Retina (tissue), 1 donor: ENCODE measurements at regions not wholly inside any gene's neighbourhood (a gene's known extent, or its start where the extent isn't known, plus 50 kb on each side); places are given as distances from the start of the nearest gene placed in this dataset.
A peak's percentile ranks its signal among the peaks of the same experiment; 100 is the strongest.

ENCODE experiments used
- DNase-seq: peaks from one replicate; pipeline ENCODE4 v3.0.0-alpha.2; 2016

DNA sequence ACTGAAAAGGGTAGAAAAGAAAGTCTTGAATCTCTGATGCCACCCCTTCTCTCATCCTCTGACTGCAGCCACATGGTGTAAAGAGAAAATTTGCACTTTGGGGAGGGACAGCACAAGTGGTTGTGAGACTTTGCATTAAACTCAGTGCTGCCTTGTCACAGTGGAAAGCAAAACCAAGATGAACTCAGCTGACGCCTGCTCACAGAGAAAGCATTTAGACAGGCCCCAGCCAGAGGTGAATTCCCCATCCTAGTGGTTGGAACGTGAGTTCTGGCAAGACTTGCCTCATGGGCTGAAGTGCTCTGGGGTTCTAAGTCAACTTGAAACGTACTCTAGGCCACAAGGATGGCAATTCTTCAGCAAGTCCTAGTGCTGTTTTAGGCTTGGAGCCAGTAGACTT, 1101.4 kb downstream of the ADGRL3 start:
- DNase-seq = no peak

GRCh38 chr4:62293551-62293950, 1093.4 kb downstream of the ADGRL3 start:
- DNase-seq = no peak

DNA sequence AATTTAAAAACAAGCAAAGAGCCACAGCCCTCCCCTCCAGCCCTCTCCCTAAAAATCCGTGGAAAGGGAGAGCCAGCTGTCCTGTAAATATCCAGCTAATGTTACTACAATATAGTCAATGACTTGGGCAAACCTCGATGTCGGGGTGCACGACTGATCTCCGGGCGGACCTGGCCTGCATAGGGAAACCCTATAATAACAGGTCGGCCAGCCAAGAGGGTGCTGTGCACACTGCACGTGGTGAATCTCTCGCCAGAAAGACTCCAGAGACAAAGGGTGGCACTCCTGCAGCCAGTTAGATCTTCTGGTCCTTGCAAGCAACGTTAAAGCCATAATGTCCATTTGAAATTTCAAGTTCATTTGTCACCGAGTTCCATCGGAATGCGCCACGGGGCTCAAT, 1092.8 kb downstream of the ADGRL3 start:
- DNase-seq = no peak

DNA sequence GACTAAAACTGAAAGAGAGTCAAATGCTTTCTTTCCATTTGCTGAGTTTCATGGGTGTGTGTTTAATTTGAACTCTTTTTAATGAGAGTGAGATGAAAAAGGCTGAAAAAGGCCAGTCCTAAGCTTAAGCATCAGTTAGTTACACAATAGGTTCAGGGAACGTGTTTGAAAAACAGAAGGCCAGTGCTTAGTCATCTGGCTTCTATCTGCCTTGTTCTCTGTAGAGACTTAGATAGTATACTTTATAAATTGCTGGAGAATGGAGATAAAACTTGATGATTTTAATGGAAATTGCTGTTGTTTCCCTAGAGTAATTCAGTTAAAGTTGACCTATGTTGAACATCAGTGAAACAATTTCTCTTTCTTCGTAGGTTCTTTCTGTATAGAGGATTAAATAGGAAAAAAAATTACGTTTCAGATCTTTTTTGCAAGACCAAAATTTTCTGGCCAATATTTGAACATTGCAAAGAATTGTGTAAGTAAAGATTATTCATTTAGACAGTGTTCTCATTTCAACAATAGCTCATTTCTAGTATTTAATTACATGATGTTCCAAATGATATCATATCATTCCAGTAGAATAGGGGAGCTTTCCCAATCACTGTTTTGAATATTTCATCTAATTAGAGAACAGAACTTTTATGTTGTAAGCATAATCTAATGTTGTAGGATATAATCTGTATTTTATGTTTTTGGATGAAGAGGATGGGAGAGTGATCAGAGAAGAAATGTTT, 1088.8 kb downstream of the ADGRL3 start:
- DNase-seq = no peak

DNA sequence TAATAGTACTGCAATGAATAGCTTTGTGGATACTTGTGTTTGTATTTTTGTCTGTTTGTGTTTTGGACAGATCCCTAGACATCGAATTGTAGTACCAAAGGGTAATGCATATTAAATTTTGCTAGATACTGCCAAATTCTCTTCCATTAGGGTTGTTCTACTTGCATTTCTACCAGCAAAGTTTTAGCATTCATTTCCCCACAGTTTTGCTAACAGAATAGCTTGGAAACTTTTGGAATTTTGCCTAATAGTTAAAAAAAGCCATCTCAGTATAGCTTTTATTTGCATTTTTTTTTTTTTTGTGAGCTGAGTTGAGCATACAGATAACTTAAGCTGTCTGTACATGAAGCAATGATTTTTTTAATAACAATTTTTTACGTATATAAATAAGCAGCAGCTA, 1084.9 kb downstream of the ADGRL3 start:
- DNase-seq = no peak

DNA sequence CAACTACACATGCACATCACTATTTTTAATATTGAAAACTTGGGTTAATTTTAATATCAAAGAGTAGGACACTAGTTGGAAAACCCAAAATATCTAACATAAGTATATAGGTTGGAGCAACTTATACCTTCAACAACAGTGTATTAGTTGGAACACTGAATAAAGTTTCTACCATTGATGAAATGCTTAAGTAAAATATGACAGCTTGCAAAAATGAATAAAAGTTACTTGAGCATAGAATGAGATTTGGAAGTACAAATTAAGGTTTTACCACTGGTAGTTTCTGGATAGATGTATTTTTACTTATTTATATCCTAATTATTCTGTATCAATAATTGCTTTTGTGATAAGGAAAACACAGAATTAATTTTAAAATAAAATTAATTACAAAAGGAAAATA, 1079.6 kb downstream of the ADGRL3 start:
- DNase-seq = no peak

- DNase-seq = no peak
Measured at GRCh38 chr4:62275470-62275869, 1075.3 kb downstream of the ADGRL3 start.

- no peak for DNase-seq
Measured at GRCh38 chr4:62274782-62275181, 1074.7 kb downstream of the ADGRL3 start.

- DNase-seq = no peak
Measured at GRCh38 chr4:62271107-62271506, 1071.0 kb downstream of the ADGRL3 start.

DNA sequence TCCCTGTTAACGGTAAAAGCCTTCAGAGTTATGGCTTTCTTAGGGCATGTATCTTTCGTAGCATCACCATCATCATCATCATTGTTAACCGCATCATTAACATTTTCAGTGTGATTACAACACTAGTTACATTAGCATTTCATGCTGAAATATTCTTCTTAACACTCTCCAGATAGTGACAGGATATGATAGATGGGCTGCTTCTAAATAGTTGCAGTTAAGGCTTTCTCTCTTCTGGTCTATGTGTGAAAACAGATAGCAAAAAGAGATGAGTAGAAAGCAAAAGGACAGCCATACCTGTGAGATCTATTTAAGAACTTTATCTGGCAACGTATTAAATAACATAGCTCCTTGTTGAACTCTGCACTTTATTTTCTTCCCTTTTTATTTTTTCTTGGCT, 1069.8 kb downstream of the ADGRL3 start:
- DNase-seq = no peak

DNA sequence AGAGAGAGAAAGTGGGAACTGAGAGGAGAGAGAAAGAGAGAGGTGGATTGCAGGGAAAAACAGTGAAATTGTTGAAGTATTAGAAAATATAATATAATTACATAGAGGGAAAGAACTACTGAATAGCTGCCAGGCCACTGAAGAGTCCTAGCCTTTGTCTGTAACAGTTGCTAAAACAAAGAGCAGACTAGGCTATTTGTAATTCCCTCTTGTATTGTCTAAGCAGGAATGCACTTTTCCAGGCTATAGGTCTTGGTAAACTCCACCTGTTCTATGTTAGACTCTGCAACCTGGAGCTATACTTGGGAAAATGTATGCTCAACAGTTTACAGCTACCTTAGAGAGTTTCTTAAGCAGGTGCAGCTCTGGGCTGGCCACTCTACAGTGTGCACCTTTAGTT, 1063.3 kb downstream of the ADGRL3 start:
- no peak for DNase-seq

DNA sequence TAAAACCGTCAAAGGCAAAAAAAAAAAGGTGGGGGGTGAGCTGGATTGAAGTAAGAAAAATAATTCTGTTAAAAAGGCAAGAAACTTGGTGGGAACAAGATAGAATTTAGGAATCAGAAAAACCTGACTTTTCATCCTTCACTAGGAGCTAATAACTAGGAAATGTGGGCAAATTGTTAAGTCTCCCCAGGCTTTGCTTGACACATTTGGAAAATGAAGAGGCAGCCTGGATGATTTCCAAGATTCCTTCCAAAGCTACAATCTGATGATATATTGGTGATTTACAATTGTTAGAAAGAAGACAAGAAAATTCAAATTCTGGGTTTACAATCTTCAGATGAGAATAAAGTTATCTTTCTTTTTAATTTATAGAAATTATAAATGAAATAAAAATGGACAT, 1062.5 kb downstream of the ADGRL3 start:
- DNase-seq = no peak

- DNase-seq = no peak
Measured at GRCh38 chr4:62260254-62260653, 1060.1 kb downstream of the ADGRL3 start.

DNA sequence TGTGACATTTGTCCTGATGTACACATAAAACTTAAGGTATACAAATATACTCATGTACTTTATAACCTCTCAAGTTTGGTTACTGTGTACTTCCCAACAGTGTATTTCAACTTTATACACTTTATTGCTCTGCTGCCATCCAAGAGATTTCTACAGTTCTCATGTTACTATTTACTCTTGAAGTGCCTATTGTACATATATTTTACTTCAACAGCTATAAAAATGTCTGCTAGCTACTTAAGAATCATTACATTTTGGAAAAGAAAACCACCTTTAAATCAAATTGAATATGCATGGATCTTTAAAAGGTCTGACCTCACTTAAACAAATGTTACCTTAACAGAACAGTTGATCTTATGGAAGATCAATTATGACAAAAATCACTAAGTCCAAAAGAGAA, 1056.4 kb downstream of the ADGRL3 start:
- DNase-seq = no peak

DNA sequence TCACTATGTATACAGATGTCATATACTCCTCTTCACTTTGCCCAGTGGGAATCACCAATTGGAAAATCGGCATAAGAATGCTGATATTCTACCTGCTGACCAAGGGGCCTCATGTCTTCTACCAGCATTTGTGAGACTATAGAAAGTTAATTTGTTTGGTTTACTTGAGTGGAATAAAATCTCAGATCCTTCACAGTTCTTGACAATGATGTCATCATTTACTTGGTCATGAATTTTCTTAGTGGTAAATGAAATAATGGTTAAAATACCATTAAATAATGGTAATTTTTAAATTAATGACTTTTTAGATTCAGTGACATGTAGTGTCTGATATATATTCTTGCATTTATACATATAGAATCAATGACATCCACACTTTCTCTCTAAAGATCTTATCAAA, 1052.6 kb downstream of the ADGRL3 start:
- DNase-seq = no peak

- no peak for DNase-seq
Measured at GRCh38 chr4:62250100-62250499, 1050.0 kb downstream of the ADGRL3 start.

GRCh38 chr4:62243895-62244294, 1043.8 kb downstream of the ADGRL3 start:
- no peak for DNase-seq

DNA sequence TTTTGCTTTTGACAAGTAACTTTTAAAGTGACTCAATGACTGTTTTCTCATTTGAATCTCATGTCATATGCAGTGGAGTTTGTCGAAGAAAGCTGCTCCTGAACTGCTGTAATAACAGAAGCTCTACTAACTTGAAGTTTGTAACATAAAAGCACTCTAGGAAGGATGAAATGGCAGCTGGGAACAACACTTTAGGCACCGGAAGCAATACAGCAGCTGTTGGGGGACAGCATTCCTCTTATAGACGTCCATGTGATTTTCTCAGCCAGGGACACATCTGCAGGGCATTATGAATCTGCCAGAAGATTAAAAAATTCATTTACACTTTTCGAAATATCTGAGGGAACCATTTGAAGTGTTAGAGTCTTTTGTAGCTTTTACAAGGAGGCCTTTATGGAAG, 1035.8 kb downstream of the ADGRL3 start:
- no peak for DNase-seq

GRCh38 chr4:62232814-62233213, 1032.7 kb downstream of the ADGRL3 start:
- DNase-seq = peak; percentile 23

- DNase-seq = no peak
Measured at GRCh38 chr4:62231994-62232393, 1031.9 kb downstream of the ADGRL3 start.

DNA sequence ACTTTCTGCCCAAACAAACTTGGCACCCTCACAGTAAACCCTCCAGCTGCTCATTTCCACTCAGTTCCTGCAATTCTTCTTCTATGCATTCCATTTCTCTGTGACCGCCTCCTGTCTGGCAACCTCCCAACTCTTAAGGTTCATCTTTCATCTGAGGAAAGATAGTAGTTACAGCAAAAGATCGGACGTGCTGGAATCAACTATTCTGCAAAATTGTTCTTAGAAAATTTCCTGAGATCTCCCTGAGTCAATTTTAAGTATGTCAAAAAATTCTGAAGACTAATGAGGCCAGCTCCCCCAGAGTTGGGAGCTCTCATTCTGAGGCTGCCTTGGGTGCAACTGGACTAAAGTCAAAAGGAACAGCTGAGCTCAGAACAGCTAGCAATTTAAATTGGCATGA, 1026.0 kb downstream of the ADGRL3 start:
- DNase-seq = no peak

- no peak for DNase-seq
Measured at GRCh38 chr4:62222121-62222520, 1022.0 kb downstream of the ADGRL3 start.

DNA sequence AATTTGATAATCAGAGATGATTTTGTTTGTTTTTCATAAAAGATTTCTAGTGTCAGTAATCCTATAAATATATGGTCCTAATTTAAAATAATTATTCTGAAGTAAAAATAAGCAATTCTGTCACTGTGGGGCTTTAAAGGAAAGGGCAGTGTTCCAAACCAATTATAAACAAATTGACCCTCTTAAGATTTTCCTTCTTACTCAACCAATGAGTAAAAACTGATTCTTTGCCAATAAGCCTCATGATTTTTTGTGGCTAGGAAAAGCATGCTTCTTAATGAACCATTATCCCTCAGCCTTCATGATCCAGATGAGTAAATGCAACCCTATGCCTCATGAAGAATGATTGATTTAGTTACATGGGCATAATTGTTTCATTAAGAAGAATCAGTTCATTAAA, 1010.4 kb downstream of the ADGRL3 start:
- DNase-seq = no peak

- no peak for DNase-seq
Measured at GRCh38 chr4:62209757-62210485, 1009.8 kb downstream of the ADGRL3 start.

DNA sequence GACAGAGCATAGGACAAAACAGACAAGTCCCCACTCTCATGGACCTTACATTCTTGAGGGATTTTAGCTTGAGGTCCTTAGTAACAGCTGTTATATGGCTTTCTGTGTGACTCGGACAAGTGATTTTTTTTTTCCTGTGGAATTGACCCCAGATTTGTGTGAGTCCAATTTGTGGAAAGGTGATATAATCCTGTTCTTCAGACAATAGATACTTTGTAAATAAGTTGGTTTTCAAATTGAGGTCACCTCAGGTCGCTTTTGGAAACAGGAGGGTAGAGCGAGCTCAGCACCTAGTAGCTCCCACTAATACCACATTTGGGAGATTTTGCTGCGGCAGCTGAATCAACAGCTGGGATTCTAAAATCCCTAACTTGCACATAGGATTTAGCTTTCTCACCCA, 1008.8 kb downstream of the ADGRL3 start:
- no peak for DNase-seq
